ENCODE measurements at regions not wholly inside any gene's neighbourhood (a gene's known extent, or its start where the extent isn't known, plus 50 kb on each side); places are given as distances from the start of the nearest gene placed in this dataset.

- TF ChIP-seq POLR2A (IDR thresholded peaks at IDR 0.05; ENCODE audit: low read depth, low read length), result no peak
- TF ChIP-seq POLR2AphosphoS5 (IDR thresholded peaks at IDR 0.05; ENCODE audit: low read depth, low read length), result no peak
- TF ChIP-seq TAF1 (IDR thresholded peaks at IDR 0.05; ENCODE audit: borderline replicate concordance, low read depth, low read length), result no peak
Observed at GRCh38 chr2:18242716-18243115, 317.7 kb downstream of the RDH14 start.
